NCI-H2227 (cell line): ENCODE measurements at regions not wholly inside any gene's neighbourhood (a gene's known extent, or its start where the extent isn't known, plus 50 kb on each side); places are given as distances from the start of the nearest gene placed in this dataset.

Source experiments
- DNase-seq: peaks from one replicate; lab custom pipeline; 2025; ENCODE audit not compliant: unreplicated experiment; lab: John Stamatoyannopoulos, UW

DNA sequence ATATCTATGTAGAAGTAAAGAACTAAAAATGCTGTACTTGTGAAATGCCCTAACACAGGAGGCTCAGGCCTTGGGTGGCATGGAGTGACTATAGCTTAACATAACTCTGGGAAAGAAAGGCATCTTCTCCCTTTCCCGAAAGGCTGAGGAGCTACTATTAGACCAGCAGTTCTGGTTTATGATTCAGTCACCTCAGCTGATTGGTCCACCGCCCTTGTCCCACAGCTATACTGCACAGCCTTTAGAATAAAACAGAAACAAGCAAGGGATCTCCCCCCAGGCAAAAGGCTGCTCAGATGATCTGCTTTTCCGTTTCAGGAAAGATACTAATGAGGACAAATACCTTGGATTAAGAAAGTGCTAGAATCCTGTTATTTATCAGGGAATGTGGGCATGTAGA lies 171.3 kb downstream of the SNCA start:
- no peak for DNase-seq

DNA sequence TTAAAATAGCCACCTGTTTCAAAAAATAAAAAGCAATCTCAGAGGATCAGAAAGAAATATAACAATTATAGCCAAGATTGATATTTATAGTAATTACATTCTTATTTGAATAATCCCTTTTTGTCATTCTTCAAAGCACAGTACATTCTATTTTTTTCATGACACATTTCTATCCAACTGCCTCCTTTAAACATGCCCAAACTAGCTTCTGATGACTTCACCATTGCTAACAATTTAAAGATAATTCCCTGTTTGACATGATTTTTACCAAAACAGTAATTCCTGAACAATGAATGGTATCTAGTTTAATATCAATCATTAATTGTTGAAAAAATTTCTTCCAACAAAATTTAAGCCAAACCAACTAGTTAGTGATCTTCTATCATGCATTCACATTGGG lies 172.4 kb downstream of the SNCA start:
- DNase-seq, result no peak

DNA sequence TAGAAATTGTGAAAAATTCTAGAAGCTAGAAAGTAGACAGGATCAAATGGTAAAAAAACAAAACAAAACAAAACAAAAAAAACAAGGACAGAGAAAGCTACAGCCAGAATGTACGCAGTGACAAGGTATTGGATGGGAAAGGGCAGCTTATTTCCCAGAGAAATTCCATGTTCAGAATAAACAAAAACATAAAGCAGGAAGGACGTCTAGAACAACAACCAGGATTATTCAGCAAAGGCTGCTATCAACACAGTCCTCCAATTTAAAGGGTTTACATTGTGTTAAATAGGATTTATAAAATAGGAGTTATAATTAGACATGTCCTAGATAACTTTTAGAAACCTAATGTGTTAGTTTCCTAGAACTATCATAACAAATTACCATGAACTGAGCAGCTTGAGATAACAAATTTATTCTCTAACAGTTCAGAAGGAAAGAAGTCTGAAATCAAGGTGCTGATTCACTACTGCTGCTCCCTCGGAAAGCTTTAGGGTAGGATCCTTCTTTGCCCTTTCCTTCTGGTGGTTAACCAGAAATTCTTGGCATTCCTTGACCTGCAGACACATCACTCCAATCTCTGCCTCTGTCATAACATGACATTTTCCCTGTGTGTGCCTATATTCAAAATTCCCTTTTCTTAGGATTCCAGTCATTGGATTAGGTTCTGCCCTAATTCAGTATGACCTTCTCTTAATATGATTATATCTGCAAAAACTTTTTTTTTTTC lies 175.6 kb downstream of the SNCA start:
- DNase-seq, result no peak

DNA sequence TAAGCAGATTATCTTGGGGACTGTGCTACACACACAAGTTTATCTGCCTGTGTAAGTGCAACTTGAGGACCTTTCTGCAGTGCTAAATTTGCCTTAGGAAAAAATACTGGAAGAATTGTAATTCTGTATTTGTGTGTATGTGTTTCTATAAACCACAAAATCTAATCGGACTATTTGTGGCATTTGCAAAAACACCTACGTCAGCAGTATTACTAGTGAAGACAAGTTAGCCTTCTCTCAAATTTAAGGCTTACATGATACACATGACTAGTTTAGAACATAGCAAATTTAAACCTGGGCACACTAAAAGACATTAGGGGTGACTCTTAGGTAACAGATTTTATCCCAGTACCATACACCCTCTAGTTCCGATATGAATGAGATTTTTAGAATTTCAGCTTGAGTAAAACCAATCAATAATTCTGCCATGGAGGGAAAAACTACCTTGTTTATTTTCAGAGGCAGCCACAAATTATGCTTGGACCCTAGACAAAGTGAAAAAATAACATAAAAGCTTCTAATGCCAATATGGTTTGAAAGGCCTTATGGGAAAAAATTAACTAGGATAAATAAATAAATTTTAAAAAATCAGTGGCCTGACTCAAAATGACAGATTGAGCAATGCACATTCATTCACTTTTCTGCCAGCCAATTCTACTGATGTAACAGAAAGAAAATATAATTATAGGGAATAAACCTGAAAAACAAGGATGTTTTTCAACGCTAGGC lies 176.4 kb downstream of the SNCA start:
- DNase-seq, result no peak

DNA sequence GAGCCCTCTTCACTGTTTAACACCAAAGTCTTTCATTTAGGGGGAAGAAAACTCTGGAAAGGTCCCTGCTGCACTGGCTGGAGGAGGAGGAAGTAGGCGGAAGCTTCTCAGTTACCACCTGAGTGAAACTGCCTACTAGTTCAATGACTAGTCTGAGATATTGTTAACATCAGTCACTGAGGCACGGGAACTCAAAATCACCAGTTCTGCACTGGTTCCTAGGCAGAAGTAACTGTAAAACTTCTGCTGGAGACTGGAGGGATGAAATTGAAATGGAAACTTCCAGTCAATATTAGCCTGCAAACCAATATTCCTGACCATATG lies 178.3 kb downstream of the SNCA start:
- no peak for DNase-seq

DNA sequence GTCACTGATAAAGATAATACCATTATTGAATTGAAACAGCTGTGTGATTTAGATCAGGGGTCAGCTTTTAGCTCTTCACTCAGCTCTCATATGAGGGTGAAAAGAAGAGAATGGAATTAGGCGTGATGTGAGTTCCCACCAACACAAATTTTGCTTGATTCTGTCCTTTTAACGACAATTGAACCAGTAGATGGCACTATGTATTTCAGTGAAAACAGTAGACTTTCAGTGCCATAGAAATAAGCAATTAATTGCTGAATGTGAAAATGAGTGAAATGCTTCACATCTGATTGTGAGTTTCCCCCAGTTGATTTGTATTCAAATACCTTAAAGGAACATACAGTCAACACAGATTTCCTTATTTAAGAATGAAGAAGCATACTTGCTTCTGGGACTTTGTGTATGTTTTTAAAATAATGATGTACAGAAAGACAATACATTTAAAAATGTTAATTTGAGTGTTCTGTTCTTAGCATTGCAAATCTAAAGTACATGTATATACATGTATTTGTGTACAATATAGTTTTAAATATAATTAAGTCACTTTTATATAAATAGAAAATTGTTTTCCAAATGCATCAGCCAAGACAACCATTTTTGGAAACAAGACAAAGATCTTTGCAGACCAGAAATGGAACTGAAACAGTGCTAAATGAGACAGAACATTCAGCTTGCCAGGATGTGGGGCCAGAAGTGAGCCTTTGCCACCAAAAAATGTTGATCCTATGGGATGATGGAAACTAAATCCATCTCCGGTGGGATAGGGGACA lies 178.8 kb downstream of the SNCA start:
- DNase-seq, result peak; percentile 25

DNA sequence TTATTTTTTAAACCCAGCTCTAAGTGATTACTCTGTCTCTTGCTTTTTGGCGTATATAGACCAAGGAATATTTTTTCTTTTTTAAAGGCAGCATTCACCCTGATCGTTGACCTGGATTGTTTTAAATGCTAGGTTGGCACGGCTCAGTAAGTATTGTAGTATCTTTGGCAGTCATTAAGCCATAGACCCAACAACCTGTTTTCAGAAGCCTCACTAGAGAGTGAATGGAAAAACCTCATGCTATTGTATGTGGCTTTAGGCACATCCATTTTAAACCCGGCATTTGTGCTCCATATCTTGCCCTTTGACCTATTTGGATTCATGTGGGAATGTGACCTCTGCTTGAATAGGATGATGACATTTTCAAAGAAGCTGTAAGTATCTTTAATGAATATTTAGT lies 183.9 kb downstream of the SNCA start:
- peak; percentile 58 for DNase-seq

DNA sequence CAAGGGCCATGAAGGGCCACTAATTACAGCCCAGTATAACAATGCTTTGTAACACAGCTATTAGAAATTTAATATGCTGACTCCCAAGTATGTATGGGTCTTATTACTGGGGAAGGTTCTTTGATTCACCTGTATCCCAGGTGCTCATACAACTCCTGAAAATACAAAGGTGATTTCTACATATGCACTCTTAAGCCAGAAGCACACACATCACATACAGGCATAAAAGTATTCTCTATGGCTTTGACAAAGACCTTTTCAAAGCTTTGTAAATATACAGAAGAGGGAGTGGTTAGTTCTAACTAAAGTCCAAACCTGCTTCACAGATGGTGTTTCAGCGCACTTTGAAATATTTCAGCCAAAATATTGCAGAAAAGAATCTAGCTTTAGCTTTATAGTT lies 191.5 kb downstream of the SNCA start:
- DNase-seq, result no peak

DNA sequence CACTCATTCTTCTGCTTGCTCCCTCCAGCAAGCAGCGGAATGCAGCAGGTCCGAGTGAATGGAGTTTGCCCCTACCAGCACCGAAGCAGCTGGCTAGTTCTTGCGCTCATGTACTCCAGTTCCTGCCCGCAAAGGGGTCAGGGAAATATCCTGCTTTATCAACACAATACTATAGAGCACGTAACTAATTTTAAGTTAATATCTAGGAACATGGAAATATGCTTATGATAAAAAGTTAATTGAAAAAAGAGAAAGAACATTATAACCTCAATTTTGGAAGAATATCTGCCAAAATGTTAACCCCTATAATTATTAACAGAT lies 195.6 kb downstream of the SNCA start:
- no peak for DNase-seq

DNA sequence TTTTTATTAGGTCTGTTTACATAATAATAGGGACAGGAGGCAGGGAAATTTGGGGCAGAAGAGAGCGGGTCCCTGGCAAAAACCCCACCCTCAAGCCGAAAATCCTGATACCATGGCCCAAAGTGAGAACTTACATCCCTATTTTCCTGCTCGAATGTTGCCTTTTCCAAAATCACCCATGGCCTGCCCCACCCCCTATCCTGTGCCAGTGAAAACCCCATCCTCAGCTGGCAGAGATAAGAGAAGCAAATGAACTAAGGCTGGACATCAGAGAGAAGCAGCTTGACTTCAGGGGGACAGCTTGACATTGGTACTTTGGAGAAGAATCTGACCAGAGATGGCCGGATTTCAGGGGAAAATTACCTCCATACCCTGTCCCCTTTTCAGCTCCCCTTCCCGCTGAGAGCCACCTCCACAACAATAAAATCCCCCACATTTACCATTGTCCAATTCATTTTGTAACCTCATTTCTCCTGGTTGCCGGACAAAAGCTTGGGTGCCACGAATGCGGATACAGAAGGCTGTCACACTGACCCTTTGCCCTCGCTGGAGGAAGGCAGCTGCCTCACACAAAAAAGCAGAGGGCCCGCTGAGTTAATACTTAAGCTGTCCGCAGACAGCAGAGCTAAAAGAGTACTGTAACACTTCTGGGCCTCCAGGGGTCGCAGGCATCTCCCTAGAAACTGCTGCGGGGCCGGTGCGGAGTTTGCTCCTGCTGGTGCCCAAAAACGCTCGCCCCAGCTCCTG lies 196.2 kb downstream of the SNCA start:
- DNase-seq, result no peak

DNA sequence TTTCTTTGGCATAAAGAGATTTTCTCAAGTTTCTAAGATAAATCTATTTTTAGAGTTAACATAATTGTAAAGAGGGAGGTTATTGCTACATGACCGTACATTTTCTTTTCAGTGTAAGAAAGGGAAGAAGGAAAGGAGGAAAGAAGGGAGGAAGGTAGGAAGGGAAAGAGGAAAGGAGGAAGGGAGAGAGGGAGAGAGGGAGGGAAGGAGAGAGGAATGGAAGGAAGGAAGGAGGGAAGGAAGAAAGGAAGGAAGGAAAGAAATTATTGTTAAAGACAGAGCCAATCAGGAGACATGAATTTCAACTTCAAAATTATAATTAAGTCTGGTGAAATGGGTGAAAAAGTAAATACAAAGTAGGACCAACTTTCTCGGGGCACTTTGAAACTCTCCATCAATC lies 197.6 kb downstream of the SNCA start:
- no peak for DNase-seq

DNA sequence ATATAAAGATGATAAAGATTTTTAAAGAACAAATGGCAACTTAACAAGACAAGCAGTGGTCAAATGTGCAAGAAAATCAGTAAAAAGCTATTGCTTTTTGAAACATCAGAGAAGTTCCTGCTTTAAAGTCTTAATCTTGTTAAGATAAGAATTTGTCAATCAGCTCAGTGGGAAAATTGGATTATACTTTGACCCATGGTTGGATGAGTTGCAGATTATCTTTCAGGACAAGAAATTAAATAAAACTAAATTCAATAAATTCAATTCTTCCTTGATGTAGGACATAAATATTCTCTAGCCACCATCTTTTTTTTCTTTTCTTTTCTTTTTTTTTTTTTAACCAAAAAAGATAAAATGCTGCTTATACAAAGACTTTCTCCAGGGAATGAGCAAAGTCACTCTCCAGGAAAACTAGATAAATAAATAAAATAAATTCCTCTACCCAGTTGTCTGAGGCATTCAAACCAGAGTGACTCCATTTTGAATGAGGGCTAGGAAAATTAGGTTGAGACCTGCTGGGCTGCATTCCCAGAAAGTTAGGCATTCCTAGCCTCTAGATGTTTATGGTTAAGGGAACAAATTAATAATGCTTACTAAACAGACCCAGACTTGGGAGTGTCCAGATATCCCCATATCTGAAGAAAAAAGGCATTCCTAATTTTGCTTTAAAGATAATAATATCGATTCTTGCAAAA lies 211.2 kb downstream of the SNCA start:
- DNase-seq, result no peak

DNA sequence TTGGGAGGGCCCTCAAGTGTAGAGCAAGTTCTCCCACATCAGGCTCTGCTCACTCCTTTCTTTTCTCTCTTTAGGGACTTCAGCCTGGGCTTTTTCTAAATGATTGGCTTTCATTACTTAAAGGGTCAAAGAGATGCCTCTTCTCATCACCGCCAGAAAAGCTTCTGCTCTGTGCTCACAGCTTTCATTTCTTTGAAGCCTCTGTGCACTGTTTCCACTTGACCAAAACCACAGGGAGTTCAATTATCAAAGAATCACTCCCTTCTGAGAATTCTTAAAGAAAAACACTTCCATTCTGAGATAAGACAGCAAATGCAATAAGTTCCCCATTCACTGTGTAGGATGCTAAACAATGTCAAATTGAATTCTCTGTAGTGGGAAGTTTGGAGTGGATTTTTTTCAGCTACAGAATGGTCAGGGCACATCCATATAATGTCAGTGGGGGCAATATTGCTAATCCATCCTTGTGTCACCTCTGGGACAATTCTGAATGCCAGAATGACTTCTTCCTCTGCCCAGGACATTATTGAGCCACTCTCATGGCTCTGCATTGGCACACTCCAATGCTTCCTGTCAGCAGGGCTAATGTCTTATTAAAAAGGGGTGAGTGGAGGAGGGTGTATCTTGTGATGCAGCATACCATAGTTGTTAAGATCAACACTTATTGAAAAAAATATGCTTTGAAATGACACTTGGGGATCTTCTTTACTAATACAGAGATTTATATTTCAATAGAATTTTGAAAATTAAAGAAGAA lies 217.6 kb downstream of the SNCA start:
- peak; percentile 60 for DNase-seq

DNA sequence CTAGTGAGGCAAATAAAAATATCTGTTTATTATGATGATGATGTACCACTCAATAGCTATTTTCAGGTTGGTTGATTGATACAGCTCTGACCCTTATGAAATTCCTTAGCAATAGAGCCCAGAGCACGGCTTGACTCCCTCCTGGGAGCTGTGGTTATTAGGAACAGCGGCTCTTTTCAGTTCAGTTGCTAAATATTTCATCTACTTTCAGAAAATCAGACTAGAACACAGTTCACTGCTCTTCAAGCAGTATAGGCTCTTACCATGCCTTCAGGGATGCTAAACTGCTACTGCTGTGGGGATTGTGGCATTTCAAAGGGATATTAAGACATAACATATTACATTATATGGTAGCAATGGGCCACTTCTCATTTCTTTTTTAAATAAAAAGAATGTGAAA lies 218.8 kb downstream of the SNCA start:
- no peak for DNase-seq

DNA sequence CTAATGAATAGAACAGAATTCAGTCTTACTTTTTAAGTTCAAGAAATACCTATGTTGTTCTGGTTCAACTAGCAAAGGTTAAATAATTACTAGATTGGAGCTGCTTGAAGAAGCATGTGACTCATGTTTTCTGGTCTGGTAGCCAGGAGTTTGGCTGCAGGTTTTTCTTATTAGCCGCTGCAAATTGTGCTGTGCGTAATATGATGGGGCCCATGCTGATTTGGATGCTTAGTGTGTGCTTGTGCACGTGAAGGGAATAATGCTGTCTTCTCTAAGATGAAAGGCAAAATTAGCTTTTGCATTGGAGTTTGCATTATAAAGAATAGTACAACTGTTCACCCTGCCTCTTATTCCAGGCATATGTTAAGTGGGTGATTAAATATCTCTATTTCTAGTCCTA lies 219.6 kb downstream of the SNCA start:
- DNase-seq, result no peak

DNA sequence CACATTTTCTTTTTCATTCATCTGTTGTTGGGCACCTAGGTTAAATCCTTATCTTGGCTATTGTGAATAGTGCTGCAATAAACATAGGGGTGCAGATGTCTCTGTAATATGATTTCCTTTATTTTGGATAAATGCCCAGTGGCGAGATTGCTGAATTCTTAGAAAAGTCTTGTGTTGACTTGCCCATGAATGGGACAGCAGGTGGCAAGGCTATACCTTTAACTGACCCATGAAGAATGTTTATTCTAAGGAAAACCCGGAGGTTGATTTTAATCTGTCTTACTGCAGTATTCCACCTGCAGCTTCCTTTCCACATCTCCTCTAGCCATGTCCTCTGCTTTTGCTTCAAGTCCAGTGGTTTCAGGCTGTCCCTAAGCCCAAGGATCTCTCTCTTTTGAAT lies 220.6 kb downstream of the SNCA start:
- peak; percentile 28 for DNase-seq

DNA sequence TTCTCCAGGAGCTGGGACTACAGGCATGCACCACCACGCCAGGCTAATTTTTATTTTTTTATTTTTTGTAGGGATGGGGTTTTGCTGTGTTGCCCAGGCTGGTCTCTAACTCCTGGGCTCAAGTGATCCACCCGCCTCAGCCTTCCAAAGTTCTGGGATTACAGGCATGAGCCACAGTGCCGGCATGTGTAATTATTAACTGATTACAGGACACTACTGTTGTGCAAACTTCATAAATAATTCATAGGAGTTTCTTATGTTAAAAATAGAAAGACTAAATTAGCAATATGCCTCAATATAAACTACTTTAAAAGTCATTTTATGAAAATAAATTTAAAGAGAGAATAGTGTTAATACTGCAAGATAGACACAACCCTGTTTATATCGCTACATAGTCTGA lies 221.9 kb downstream of the SNCA start:
- DNase-seq, result no peak

DNA sequence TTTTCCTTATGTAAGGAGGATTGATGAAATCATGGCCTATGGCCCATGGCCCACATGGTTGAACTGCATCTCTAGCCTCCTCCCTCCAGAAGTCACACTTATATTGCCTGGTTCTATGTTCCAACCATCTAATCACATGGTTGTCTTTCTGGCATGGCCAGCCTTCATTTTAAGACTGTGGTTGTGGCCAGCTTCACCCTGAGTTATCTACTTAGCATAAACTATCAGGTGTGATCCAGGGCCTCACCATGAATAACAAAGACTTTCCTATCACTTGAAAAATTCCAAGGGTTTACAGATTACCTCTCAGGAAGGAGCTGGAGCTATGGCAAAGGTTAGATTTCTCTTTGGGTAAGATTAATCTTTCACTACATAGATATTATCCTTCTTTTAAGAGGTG lies 222.8 kb downstream of the SNCA start:
- no peak for DNase-seq

DNA sequence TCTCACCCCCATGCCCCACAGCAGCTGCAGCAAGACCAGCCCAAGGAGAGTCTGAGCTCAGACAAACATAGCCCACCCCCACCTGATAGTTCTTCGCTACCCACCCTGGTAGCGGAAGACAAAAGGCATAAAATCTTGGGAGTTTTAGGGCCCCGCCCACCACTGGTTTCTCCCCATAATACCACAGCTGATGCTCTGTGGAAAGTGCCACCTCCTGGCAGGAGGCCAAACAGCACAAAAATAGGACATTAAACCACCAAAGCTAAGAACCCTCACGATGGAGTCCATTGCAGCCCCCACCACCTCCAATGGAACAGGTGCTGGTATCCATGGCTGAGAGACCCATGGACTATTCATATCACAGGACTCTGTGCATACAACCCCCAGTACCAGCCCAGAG lies 226.7 kb downstream of the SNCA start:
- DNase-seq, result no peak

DNA sequence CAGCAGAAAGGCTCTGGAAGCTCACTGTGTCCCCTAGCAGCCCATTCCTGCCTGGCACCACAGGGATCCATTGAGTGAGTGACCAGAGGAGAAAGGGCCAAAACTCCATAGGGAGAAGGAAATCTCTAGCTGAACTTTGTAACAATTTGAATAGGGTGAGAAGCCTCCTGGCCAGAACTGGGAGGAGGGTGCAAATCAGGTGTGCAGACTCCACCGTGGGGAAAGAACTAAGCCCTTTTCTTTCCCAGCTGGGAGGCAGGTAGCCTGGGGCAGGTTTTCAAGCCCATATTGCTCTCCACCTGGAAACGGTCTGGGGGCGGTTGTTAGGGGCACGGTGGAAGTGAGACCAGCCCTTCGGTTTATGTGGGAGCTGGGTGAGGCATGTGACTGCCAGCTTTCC lies 227.2 kb downstream of the SNCA start:
- no peak for DNase-seq
